T-helper 2 cell treated with Interferon-gamma antibody and Interleukin-4, amounts not matched to agents 100 ng/mL and 5 ng/mL, for 36 hours (primary cell): ENCODE measurements at regions not wholly inside any gene's neighbourhood (a gene's known extent, or its start where the extent isn't known, plus 50 kb on each side); places are given as distances from the start of the nearest gene placed in this dataset.
"Not testable (repeated sequence)": the region's sequence is repeated elsewhere in the genome, so short reads cannot be mapped to it uniquely, and the experiment has no call there.

ENCODE experiments used
- intact Hi-C: fragments of 100-400 bp; cut with micrococcal nuclease; formaldehyde crosslinking; loops from one replicate; pipeline ENCODE4 v1.15.1; 2023

DNA sequence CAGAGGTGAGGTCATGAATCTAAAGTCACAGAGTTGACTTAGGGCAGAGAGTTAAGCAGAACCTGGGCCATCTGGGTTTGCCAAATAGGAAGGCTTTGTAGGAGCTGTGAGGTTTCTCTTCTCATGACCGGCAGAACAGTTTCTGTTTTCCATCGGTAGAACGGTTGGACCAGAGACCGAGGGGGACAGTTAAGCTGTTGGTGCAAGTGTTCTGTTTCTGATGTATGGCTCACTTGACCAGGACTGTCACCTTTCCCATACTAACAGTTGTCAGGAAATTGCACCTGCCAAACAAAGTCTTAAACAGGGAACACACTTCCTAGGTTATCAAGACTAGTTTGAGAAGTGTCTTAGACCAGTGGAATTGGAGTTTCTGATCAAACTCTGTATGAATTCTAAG is 158.3 kb downstream of the PDCD6IP start:
- intact Hi-C loops: no loop called here

GRCh38 chr3:33957176-33957575 is 158.7 kb downstream of the PDCD6IP start:
- intact Hi-C loops: no loop called here

- intact Hi-C loops: no loop called here
These were observed 160.2 kb downstream of the PDCD6IP start for GRCh38 chr3:33958661-33959060.

- intact Hi-C loops: no loop called here
These were observed 164.0 kb downstream of the PDCD6IP start for GRCh38 chr3:33962396-33962795.

DNA sequence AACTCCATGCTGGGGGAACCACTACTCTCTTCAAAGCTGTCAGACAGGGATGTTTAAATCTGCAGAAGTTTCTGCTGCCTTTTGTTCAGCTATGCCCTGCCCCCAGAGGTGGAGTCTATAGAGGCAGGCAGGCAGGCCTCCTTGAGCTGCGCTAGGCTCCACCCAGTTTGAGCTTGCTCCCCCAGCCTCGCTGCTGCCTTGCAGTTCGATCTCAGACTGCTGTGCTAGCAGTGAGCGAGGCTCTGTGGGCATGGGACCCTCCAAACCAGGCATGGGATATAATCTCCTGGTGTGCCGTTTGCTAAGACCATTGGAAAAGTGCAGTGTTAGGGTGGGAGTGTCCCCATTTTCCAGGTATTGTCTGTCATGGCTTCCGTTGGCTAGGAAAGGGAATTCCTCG is 171.8 kb downstream of the PDCD6IP start:
- intact Hi-C loops: not testable (repeated sequence)

GRCh38 chr3:33971055-33971454 is 172.6 kb downstream of the PDCD6IP start:
- intact Hi-C loops: no loop called here

GRCh38 chr3:33975463-33975862 is 177.0 kb downstream of the PDCD6IP start:
- intact Hi-C loops: no loop called here

- intact Hi-C loops: no loop called here
These were observed 178.8 kb downstream of the PDCD6IP start for GRCh38 chr3:33977227-33977626.

DNA sequence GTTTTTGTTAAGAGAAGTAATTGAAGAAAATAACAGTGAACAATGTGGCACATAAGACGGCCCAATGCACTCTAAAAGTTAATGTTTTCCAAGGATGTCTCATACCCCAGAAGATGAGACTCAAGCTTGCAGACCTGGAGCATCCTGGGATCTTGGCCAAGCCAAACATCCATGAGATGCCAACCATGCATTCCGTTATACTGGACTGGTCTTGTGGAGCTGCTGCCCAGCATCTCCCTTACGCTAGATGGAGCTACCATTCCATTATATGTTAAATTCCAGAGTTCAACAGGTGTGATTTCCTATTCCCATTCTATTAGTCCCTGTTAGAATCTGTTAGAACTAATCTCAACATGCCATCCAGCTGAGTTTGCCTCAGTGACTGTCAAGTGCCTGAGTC is 181.8 kb downstream of the PDCD6IP start:
- intact Hi-C loops: no loop called here

DNA sequence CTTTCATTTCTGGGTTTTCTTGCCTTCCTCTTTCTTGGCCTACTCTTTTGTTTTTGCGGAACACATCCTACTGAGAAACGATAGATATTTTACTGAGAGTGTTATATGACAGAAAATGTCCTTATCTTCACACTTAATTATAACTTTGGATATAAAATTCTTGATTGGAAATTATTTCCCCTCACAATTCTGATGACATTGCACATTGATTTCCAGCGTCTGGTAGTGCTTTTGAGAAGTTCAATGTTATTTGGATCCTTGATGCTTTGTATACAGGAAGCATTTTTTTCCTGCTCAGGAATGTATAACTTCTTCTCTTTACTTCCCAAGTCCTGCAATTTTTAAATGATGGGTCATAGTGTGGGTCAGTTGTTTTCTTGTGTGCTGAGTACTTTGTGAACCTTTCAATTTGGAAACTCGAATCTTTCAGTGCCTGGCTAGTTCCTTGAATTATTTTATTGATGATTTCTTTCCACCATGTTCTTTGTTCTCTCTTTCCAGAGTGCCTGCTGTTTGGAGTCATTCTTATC is 183.9 kb downstream of the PDCD6IP start:
- intact Hi-C loops: no loop called here

- intact Hi-C loops: not testable (repeated sequence)
These were observed 184.5 kb downstream of the PDCD6IP start for GRCh38 chr3:33982949-33983348.

- intact Hi-C loops: no loop called here
These were observed 190.8 kb downstream of the PDCD6IP start for GRCh38 chr3:33989229-33989628.

GRCh38 chr3:33991673-33992072 is 193.2 kb downstream of the PDCD6IP start:
- intact Hi-C loops: no loop called here

DNA sequence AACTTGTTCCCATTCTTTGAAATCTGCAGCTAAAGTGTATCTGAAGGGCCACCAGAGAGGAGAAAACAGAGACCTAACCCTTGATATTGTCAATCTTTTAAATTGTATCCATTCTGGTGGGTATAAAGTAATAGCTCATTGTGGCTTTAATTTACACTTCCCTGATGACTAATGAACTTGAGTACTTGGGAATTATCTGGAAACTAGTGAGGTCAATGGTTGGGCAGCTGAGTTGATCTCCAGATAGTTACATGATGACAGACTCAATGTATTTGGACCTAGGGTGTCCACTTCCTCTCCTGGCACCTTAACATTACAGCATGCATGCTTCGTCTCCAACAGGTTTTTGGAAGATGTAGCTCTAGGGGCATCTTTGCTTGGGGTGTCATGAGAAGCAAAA is 195.2 kb downstream of the PDCD6IP start:
- intact Hi-C loops: no loop called here

- intact Hi-C loops: no loop called here
These were observed 196.1 kb downstream of the PDCD6IP start for GRCh38 chr3:33994568-33994967.

- intact Hi-C loops: no loop called here
These were observed 201.9 kb downstream of the PDCD6IP start for GRCh38 chr3:34000301-34000700.

GRCh38 chr3:34001022-34001421 is 202.6 kb downstream of the PDCD6IP start:
- intact Hi-C loops: no loop called here

GRCh38 chr3:34001990-34002389 is 203.6 kb downstream of the PDCD6IP start:
- intact Hi-C loops: no loop called here

GRCh38 chr3:34002569-34003100 is 204.2 kb downstream of the PDCD6IP start:
- intact Hi-C loops: no loop called here

- intact Hi-C loops: no loop called here
These were observed 207.5 kb downstream of the PDCD6IP start for GRCh38 chr3:34005886-34006285.

GRCh38 chr3:34008191-34008590 is 209.8 kb downstream of the PDCD6IP start:
- intact Hi-C loops: no loop called here

- intact Hi-C loops: no loop called here
These were observed 210.7 kb downstream of the PDCD6IP start for GRCh38 chr3:34008836-34009809.
